ENCODE measurements at regions not wholly inside any gene's neighbourhood (a gene's known extent, or its start where the extent isn't known, plus 50 kb on each side); places are given as distances from the start of the nearest gene placed in this dataset.
"Not testable (repeated sequence)": the region's sequence is repeated elsewhere in the genome, so short reads cannot be mapped to it uniquely, and the experiment has no call there.

GRCh38 chr9:42286145-42286845 lies 102.8 kb downstream of the SPATA31A6 start:
- 69 to 82% (median 75%) methylated on average over 6 to 7 of the region's 7 CpGs for WGBS, 5 donors
- intact Hi-C loops (cut with DNase I; ENCODE audit: low total_unique reads) = not testable (repeated sequence)

GRCh38 chr9:42288002-42288864 lies 104.8 kb downstream of the SPATA31A6 start:
- H3K36me3 ChIP-seq; DNase-seq; H3K4me1 ChIP-seq; H3K27ac ChIP-seq; H3K9me3 ChIP-seq; intact Hi-C loops (cut with DNase I; ENCODE audit: low total_unique reads); H3K4me3 ChIP-seq: not testable (repeated sequence)
- WGBS, 5 donors = 54 to 90% (median 75%) methylated on average over 44 to 47 of the region's 51 CpGs
- peaks cover 0 to 11% (median 0%) of the 10 kb centered on the region in 3 donors for H3K27me3 ChIP-seq

More at GRCh38 chr9:42286145-42286845, 102.8 kb downstream of the SPATA31A6 start:
- not testable (repeated sequence) for H3K9me3 ChIP-seq, H3K36me3 ChIP-seq, H3K4me3 ChIP-seq, H3K4me1 ChIP-seq, DNase-seq, H3K27ac ChIP-seq
- peaks cover 0 to 11% (median 0%) of the 10 kb centered on the region in 3 donors for H3K27me3 ChIP-seq

GRCh38 chr9:42288865-42289229 lies 105.4 kb downstream of the SPATA31A6 start:
- DNase-seq; H3K27ac ChIP-seq; H3K4me1 ChIP-seq; H3K9me3 ChIP-seq; H3K4me3 ChIP-seq; H3K36me3 ChIP-seq; intact Hi-C loops (cut with DNase I; ENCODE audit: low total_unique reads): not testable (repeated sequence)
- H3K27me3 ChIP-seq = peaks cover 0 to 11% (median 0%) of the 10 kb centered on the region in 3 donors
- WGBS, 5 donors = 84 to 100% (median 87%) methylated on average over 3 to 7 of the region's 11 CpGs

- H3K27ac ChIP-seq; H3K9me3 ChIP-seq; H3K4me1 ChIP-seq; H3K36me3 ChIP-seq; H3K4me3 ChIP-seq; DNase-seq; H3K27me3 ChIP-seq; intact Hi-C loops (cut with DNase I; ENCODE audit: low total_unique reads): not testable (repeated sequence)
Measured at GRCh38 chr9:42300124-42300523, 116.7 kb downstream of the SPATA31A6 start.

GRCh38 chr9:42306625-42307024 lies 123.2 kb downstream of the SPATA31A6 start:
- H3K36me3 ChIP-seq; H3K27me3 ChIP-seq; H3K4me1 ChIP-seq; H3K4me3 ChIP-seq; H3K9me3 ChIP-seq; H3K27ac ChIP-seq; intact Hi-C loops (cut with DNase I; ENCODE audit: low total_unique reads); DNase-seq: not testable (repeated sequence)
- 39 to 59% (median 50%) methylated on average over 2 of the region's 2 CpGs for whole genome bisulfite sequencing, 5 donors

- H3K9me3 ChIP-seq; H3K4me1 ChIP-seq; H3K4me3 ChIP-seq; H3K27me3 ChIP-seq; H3K27ac ChIP-seq; DNase-seq; intact Hi-C loops (cut with DNase I; ENCODE audit: low total_unique reads); H3K36me3 ChIP-seq: not testable (repeated sequence)
- 14 to 32% (median 15%) methylated on average over 2 of the region's 2 CpGs for WGBS, 5 donors
Measured at GRCh38 chr9:42307449-42307848, 124.0 kb downstream of the SPATA31A6 start.

GRCh38 chr9:42310972-42311371 lies 127.5 kb downstream of the SPATA31A6 start:
- DNase-seq; H3K36me3 ChIP-seq; H3K9me3 ChIP-seq; H3K27ac ChIP-seq; H3K4me1 ChIP-seq; intact Hi-C loops (cut with DNase I; ENCODE audit: low total_unique reads); H3K4me3 ChIP-seq; H3K27me3 ChIP-seq: not testable (repeated sequence)
- WGBS, 5 donors = 45 to 74% (median 59%) methylated on average over 2 of the region's 2 CpGs

- H3K4me1 ChIP-seq; H3K27me3 ChIP-seq; DNase-seq; intact Hi-C loops (cut with DNase I; ENCODE audit: low total_unique reads); H3K27ac ChIP-seq; H3K4me3 ChIP-seq; H3K36me3 ChIP-seq; H3K9me3 ChIP-seq: not testable (repeated sequence)
- WGBS, 5 donors = 90 to 95% (median 92%) methylated on average over 5 of the region's 5 CpGs
Measured at GRCh38 chr9:42316026-42316425, 132.6 kb downstream of the SPATA31A6 start.

GRCh38 chr9:42317677-42318076 lies 134.2 kb downstream of the SPATA31A6 start:
- H3K4me1 ChIP-seq; H3K27ac ChIP-seq; H3K36me3 ChIP-seq; H3K4me3 ChIP-seq; DNase-seq; intact Hi-C loops (cut with DNase I; ENCODE audit: low total_unique reads); H3K9me3 ChIP-seq; H3K27me3 ChIP-seq: not testable (repeated sequence)
- WGBS, 5 donors = 20 to 46% (median 36%) methylated on average over 3 of the region's 3 CpGs

GRCh38 chr9:42323084-42323809 lies 139.8 kb downstream of the SPATA31A6 start:
- H3K36me3 ChIP-seq; DNase-seq; H3K4me3 ChIP-seq; H3K27ac ChIP-seq; intact Hi-C loops (cut with DNase I; ENCODE audit: low total_unique reads); H3K9me3 ChIP-seq; H3K4me1 ChIP-seq; H3K27me3 ChIP-seq: not testable (repeated sequence)
- WGBS, 5 donors = 14 to 27% (median 21%) methylated on average over 6 to 7 of the region's 7 CpGs

- H3K27ac ChIP-seq; H3K36me3 ChIP-seq; H3K9me3 ChIP-seq; H3K4me1 ChIP-seq; H3K27me3 ChIP-seq; DNase-seq; intact Hi-C loops (cut with DNase I; ENCODE audit: low total_unique reads); H3K4me3 ChIP-seq: not testable (repeated sequence)
Measured at GRCh38 chr9:42325142-42325541, 141.7 kb downstream of the SPATA31A6 start.

- intact Hi-C loops (cut with DNase I; ENCODE audit: low total_unique reads); H3K9me3 ChIP-seq; H3K36me3 ChIP-seq; H3K4me1 ChIP-seq; H3K27me3 ChIP-seq; H3K27ac ChIP-seq; DNase-seq; H3K4me3 ChIP-seq: not testable (repeated sequence)
- WGBS, 5 donors = 53 to 62% (median 60%) methylated on average over 2 of the region's 2 CpGs
Measured at GRCh38 chr9:42325561-42325960, 142.1 kb downstream of the SPATA31A6 start.

Measured in stomach (tissue), 8 donors.